ENCODE measurements at regions not wholly inside any gene's neighbourhood (a gene's known extent, or its start where the extent isn't known, plus 50 kb on each side); places are given as distances from the start of the nearest gene placed in this dataset.

DNA sequence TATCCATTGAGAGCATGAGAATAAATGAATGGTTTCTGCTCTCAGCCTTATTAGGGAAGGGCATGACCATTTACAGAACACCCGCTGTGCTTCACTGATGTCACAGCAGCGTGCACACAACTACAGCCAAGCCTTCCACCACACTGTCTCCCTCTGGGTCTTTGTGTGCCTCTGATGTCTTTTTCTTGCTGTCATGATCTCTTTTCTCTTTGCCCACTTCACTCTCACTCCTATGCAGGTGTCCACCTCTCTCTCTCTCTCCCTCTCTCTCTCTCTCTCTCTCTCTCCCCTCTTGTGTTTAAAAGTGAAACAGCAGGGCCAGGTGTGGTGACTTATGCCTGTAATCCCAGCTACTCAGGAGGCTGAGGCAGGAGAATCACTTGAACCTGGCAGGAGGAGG is 232.5 kb upstream of the JUN start (continued):
- TF ChIP-seq, protein P1, sequence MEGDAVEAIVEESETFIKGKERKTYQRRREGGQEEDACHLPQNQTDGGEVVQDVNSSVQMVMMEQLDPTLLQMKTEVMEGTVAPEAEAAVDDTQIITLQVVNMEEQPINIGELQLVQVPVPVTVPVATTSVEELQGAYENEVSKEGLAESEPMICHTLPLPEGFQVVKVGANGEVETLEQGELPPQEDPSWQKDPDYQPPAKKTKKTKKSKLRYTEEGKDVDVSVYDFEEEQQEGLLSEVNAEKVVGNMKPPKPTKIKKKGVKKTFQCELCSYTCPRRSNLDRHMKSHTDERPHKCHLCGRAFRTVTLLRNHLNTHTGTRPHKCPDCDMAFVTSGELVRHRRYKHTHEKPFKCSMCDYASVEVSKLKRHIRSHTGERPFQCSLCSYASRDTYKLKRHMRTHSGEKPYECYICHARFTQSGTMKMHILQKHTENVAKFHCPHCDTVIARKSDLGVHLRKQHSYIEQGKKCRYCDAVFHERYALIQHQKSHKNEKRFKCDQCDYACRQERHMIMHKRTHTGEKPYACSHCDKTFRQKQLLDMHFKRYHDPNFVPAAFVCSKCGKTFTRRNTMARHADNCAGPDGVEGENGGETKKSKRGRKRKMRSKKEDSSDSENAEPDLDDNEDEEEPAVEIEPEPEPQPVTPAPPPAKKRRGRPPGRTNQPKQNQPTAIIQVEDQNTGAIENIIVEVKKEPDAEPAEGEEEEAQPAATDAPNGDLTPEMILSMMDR (IDR thresholded peaks at IDR 0.05; ENCODE audit: control extremely low read depth in 1 of 3, insufficient read depth in 1 of 3, low read depth in 1 of 3, low read length in 3 of 3): no peak
- TF ChIP-seq KDM5A (IDR thresholded peaks at IDR 0.05; ENCODE audit: low read length): no peak
- TF ChIP-seq TAF7 (optimal IDR thresholded peaks at IDR 0.05; ENCODE audit: borderline replicate concordance, low read depth, low read length): no peak
- TF ChIP-seq TBP (IDR thresholded peaks at IDR 0.05; ENCODE audit: low read depth, low read length): no peak

Data from H1 (cell line).